ENCODE measurements at regions not wholly inside any gene's neighbourhood (a gene's known extent, or its start where the extent isn't known, plus 50 kb on each side); places are given as distances from the start of the nearest gene placed in this dataset.
"Not testable (repeated sequence)": the region's sequence is repeated elsewhere in the genome, so short reads cannot be mapped to it uniquely, and the experiment has no call there.

DNA sequence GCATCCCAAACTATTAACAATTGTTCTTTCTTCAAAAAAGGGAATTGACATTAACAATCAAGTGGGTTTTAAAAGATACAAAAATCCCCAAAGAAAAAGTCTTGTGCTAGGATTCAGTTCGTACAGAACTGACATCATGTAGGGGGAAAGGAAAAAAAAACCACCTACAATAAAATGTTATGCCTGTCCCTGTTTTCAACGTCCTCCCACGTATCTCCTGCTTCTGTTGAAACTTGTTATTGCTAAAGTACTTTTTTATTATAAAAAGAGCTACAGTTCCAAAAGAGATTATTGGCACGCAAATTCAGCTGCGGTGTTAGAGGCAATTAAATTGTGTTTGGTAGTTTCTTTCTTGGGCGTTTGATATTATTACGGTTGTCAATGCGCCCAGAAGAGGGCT is 102.8 kb upstream of the PHACTR1 start:
- DNase-seq (ENCODE audit: low spot score): no peak

DNA sequence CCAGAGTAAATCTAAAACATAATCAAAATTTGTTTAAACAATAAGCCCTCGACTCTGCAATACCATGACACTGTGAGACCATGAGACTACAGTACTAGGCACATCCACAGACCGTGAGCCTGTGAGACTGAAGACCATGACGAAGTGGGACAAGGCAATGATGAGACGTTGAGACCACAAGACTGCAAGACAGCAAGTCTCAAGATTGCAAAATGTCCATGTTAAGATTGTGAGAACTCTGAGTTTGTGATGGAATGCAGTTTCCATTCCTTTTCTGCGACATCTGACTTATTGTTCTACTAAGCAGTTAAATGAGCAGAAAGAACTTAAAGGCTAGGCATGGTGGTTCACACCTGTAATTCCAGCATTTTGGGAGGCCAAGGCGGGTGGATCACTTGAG is 102.1 kb upstream of the PHACTR1 start:
- no peak for DNase-seq (ENCODE audit: low spot score)

GRCh38 chr6:12618296-12618695 is 98.3 kb upstream of the PHACTR1 start:
- DNase-seq (ENCODE audit: low spot score): no peak

DNA sequence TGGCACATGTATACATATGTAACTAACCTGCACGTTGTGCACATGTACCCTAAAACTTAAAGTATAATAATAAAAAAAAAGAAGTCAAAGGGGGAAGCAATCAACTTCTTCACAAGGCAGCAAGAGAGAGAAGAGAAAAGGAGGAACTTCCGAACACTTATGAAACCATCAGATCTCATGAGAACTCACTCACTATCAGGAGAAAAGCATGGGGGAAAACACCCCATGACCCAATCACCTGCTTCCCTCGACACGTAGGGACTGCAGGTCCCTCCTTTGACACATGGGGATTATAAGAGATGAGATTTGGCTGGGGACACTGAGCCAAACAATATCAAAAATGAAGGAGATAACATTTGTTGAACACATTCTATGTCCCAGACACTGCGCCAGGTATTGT is 94.8 kb upstream of the PHACTR1 start:
- DNase-seq (ENCODE audit: low spot score): no peak

DNA sequence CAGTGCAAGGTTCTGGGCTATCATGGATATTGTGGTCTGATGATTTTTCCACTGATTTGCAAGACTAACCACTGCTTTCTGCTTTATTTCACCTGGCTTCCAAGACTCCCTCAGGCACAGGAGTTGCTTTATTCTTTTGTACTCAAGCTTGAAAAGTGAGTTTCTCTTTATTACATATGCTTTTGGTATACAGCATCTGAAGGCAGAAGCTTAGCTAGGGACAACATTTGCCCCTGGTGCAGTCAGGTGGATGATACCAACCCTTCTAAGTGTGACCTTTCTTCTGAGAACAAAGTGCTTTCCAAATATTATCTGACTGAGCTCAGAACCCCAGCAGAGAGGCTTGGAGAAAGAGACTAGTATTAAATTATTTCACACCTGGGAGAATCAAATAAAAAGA is 94.0 kb upstream of the PHACTR1 start:
- no peak for DNase-seq (ENCODE audit: low spot score)

GRCh38 chr6:12624142-12624837 is 92.3 kb upstream of the PHACTR1 start:
- DNase-seq (ENCODE audit: low spot score): no peak

DNA sequence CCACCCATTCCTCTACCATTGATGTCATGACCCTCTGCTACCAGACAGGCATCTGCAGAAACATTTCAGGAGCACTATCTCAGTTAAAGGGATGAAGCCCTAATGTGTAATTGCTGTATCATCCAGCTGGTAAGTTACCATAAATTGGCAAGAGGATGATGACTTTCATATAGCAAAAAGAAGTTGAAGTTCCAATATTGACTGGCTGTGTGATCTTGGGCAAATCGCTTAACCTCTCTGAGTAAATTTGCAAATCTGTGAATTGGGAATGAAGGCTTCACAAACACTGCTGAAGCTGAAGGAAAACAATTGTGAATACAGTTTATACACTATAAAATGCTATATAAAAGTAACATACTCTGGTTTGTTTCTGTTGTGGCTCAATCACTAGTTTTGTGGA is 89.5 kb upstream of the PHACTR1 start:
- no peak for DNase-seq (ENCODE audit: low spot score)

DNA sequence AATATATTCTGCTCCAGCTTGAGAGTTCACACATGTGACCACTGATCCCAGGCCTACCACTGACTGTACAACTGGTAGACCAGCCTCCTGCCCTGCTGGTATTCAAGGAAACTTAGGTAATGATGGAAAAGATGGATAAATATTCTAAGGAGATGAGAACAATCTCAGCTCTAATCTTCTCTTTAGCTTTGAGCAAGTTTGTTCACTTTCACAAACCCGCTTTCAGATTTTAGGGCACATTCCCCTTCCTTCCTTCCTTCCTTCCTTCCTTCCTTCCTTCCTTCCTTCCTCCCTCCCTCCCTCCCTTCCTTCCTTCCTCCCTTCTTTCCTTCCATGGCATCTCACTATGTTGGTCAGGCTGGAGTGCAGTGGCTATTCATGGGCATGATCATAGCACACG is 88.2 kb upstream of the PHACTR1 start:
- DNase-seq (ENCODE audit: low spot score): no peak

DNA sequence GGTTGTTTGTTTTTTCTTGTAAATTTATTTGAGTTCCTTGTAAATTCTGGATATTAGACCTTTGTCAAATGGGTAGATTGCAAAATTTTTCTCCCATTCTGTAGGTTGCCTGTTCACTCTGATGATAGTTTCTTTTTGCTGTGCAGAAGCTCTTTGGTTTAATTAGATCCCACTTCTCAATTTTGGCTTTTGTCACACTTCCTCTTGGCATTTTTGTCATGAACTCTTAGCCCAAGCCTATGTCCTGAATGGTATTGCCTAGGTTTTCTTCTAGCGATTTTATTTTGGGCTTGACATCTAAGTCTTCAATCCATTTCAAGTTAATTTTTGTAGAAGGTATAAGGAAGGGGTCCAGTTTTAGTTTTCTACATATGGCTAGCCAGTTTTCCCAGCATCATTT is 82.8 kb upstream of the PHACTR1 start:
- DNase-seq (ENCODE audit: low spot score): not testable (repeated sequence)

GRCh38 chr6:12635375-12635774 is 81.2 kb upstream of the PHACTR1 start:
- no peak for DNase-seq (ENCODE audit: low spot score)

DNA sequence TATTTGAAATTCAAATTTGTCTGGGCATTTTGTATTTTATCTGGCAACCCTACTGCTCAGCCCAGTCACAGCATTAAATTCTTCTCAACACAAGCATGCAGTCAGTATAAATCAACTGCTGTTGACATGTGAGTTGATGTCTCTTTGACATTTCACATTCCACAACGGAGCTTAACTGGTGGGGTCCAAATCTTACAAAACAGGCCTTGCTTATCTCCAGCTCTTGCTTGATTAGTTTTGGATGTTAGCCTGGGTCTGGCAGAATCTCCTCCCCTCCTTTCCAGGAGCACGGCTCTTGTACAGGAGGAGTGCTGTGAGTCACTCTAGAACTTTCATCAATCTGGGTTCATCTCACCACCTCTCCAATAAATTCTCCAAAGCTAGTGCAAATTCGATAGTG is 80.8 kb upstream of the PHACTR1 start:
- DNase-seq (ENCODE audit: low spot score): no peak

DNA sequence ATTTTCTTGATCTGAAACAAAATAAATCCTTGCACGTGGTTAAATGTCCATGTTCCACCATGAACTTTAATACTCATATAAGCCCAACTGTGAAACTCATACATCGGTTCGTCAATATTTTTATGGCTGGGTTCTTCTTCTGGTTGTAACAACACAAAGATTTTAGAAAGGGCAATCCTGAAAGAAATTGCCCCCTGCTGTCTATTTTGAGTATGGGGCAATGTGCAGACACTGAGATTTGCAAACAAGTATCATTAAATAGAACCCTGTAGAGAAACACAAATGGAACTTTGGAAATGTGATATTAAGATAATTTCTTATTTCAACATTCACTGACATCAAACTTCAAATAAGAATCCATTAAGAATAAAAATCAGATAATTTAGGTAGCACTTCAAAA is 80.2 kb upstream of the PHACTR1 start:
- DNase-seq (ENCODE audit: low spot score): no peak

DNA sequence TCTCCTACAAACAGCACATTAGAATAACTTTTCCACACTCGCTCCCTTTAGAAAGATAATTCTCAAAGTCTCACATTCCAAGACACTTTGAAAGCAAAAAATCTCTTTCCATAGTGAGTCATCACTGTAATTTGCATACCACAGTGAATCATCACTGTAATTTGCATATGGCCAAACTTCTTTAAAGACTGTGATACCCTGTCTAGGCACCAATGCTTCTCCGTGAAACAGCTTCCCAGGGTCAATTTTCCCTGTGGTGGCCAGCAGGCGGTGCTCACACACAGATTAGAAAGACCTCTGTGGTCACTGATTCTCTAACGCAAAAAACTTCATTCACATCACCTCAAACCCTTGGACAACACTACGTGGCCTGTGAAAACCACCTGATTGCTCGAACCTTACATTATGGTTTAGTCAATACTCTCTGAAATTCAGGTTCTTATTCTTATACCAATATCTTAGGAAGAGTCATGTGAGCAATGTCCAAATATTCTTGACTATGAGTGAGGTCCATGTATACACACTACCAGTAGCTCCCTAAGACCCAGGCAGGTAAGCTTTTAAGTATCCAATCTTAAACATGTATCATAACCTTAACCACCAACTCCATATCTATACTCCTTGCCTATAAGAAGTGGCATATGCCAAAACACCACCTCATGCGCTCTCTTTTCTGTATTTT is 78.5 kb upstream of the PHACTR1 start:
- DNase-seq (ENCODE audit: low spot score): peak; percentile 46

GRCh38 chr6:12640438-12640837 is 76.1 kb upstream of the PHACTR1 start:
- no peak for DNase-seq (ENCODE audit: low spot score)

- DNase-seq (ENCODE audit: low spot score): not testable (repeated sequence)
These were observed 74.8 kb upstream of the PHACTR1 start for GRCh38 chr6:12641785-12642184.

- no peak for DNase-seq (ENCODE audit: low spot score)
These were observed 70.6 kb upstream of the PHACTR1 start for GRCh38 chr6:12645941-12646340.

- no peak for DNase-seq (ENCODE audit: low spot score)
These were observed 68.4 kb upstream of the PHACTR1 start for GRCh38 chr6:12648171-12648570.

DNA sequence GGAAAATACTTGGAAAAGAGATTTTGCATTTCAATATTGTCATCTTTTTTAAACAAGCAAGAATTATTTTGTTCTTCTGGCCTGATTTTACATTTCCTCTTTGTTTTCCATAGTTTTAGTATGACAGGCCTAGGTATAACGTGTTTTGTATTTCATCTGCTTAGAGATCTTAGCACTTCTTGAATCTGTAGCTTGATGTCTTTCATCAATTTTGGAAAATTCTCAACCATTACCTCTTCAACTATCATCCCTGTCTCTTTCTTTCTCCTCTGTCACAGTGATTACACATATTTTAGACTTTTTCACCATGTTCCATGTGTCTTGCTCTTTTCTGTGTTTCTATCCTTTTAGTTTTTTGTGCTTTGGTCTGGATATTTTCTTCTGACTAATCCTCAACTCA is 67.2 kb upstream of the PHACTR1 start:
- DNase-seq (ENCODE audit: low spot score): no peak

DNA sequence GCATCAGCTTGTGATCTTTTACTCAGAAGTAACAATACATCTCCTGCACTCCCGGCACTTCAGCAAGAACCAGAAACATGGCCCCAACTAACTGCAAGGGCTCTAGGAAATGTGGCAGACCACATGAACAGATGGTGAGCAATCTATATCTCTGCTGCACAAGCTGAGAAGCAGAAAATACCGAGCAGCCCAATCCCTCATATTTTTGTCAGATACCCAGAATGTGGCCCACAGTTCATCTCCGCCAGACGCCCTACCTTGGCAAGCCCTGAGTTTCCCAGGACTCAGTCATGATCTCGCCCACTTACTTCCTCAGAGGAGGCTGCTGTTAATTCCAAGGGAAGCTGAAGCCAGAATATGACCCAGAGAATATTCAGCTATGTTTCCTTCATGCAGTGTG is 63.1 kb upstream of the PHACTR1 start:
- no peak for DNase-seq (ENCODE audit: low spot score)

DNA sequence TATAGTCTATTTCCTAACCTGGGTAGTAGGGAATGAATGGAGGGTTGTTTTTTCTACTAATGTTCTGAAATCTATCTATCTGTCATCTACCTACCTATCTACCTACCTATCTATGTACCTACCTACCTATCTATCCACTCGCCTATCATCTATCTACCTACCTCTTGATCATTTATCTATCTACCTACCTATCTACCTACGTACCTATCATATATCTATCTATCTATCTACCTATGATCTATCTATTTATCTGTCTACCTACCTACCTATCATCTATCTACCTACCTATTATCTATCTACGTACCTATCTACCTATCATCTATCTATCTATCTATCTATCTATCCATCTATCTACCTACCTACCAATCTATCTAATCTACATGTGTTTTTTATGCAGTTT is 62.5 kb upstream of the PHACTR1 start:
- DNase-seq (ENCODE audit: low spot score): no peak

DNA sequence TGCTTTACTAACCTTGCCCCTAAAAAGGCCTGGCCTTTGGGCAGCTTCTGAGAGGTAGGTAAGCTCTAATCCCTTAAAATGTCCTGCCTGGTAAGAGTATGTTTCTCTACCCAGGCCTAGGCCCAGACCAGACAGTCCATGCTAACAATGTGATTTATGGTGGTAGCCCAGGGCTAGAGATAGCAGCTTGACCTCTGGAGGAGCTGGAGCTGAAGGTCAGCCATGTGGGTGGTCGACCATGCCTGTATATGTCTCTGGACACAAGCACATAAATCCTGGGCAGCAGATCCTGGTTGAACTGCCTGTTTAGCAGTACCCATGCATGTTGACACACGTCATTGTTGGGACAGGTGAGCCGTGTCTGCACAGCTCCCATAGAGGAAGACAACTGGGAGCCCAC is 62.1 kb upstream of the PHACTR1 start:
- DNase-seq (ENCODE audit: low spot score): peak; percentile 22

GRCh38 chr6:12656906-12657305 is 59.7 kb upstream of the PHACTR1 start:
- DNase-seq (ENCODE audit: low spot score): no peak

GRCh38 chr6:12657884-12658283 is 58.7 kb upstream of the PHACTR1 start:
- DNase-seq (ENCODE audit: low spot score): no peak

Measured in SK-N-DZ (cell line).